OCI-LY3 (cell line): ENCODE measurements at regions not wholly inside any gene's neighbourhood (a gene's known extent, or its start where the extent isn't known, plus 50 kb on each side); places are given as distances from the start of the nearest gene placed in this dataset.

Source experiments
- EZH2phosphoT487 ChIP-seq: fragments of 200-600 bp; shearing (Covaris generic); IDR thresholded peaks from 2 replicates; pipeline ENCODE4 v1.6.1; 2018; ENCODE audit warnings: antibody characterized with exemption, mixed run types, low read depth
- TF ChIP-seq, protein P1 (sequence below): fragments of 200-600, 300-600 bp; sonication (generic); IDR thresholded peaks from 2 replicates; pipeline ENCODE4 v1.5.1; 2014; ENCODE audit warnings: antibody characterized with exemption, low read length, low read depth

DNA sequence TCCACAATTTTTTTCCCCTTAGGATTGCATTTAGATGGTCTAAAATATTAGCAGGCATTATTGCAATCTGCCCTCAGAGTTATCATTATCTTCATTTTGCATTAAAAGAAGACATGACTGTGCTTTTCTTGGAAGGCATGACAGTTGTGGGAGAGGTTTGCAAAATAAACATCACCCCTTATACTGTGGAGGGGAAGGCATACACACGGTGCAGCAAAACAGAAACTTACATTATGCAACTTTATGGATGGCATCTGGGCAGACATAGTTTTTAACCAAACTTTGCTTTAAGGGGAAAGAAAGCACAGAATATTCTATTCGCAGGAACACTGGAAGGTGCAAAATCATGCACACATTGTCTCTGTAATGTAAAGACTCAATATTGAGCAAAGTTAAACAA is 505.8 kb upstream of the ADAMTS16 start:
- TF ChIP-seq, protein P1, sequence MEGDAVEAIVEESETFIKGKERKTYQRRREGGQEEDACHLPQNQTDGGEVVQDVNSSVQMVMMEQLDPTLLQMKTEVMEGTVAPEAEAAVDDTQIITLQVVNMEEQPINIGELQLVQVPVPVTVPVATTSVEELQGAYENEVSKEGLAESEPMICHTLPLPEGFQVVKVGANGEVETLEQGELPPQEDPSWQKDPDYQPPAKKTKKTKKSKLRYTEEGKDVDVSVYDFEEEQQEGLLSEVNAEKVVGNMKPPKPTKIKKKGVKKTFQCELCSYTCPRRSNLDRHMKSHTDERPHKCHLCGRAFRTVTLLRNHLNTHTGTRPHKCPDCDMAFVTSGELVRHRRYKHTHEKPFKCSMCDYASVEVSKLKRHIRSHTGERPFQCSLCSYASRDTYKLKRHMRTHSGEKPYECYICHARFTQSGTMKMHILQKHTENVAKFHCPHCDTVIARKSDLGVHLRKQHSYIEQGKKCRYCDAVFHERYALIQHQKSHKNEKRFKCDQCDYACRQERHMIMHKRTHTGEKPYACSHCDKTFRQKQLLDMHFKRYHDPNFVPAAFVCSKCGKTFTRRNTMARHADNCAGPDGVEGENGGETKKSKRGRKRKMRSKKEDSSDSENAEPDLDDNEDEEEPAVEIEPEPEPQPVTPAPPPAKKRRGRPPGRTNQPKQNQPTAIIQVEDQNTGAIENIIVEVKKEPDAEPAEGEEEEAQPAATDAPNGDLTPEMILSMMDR: no peak
- TF ChIP-seq EZH2phosphoT487: no peak
